ENCODE measurements at regions not wholly inside any gene's neighbourhood (a gene's known extent, or its start where the extent isn't known, plus 50 kb on each side); places are given as distances from the start of the nearest gene placed in this dataset.

- TF ChIP-seq CTCF (conservative IDR thresholded peaks at IDR 0.05; ENCODE audit: low read depth, low read length): no peak
- TF ChIP-seq EZH2 (IDR thresholded peaks at IDR 0.05; ENCODE audit: borderline replicate concordance, low read depth, low read length, poor library complexity, severe bottlenecking): no peak
These were observed 153.0 kb upstream of the DPYD start for GRCh38 chr1:98073823-98074222.

Data from A673 (cell line).